Kidney capillary endothelial cell (primary cell): ENCODE measurements at regions not wholly inside any gene's neighbourhood (a gene's known extent, or its start where the extent isn't known, plus 50 kb on each side); places are given as distances from the start of the nearest gene placed in this dataset.

Experiments used
- DNase-seq: peaks from one replicate; pipeline ENCODE4 v3.0.0-alpha.2; 2018; ENCODE audit warnings: low spot score

DNA sequence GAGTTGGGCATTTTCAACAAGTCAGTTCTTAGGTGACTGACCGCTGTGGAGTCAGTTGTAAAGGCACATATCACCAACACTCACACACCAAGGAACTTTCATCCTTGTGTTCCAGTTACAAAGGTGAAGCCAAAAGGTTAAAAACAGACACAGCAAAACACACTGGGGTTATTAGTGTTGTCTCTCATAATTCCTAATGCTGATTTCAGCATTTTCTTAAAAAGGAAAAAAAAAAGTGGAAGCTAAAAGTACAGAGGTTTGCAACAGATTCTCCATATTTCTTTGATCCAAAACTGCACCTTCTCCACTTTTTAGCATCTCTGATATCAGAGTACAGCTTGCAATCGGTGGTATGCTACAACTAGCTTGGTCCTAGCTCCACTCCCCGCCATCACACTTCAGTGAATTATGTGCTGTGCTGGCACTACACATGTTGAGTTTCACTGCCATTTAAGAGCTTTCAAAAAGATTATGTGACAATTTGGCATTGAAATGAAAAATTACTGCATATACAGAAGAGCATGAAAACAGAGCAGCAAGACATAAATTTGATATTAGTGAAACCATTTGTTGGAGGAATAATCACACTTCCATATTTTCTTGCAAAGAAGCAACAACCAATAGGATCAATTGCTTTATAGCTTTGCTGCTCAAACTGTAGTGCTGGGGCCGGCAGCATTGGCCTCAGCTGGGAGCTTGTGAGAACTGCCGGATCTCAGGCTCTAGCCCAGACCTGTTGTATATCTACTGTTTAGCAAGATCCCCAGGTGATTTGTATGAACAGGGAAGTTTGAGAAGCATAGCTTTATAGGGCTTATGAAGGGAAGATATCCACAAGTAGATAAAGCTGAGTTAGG lies 62.3 kb upstream of the DAPL1 start:
- DNase-seq, result no peak

DNA sequence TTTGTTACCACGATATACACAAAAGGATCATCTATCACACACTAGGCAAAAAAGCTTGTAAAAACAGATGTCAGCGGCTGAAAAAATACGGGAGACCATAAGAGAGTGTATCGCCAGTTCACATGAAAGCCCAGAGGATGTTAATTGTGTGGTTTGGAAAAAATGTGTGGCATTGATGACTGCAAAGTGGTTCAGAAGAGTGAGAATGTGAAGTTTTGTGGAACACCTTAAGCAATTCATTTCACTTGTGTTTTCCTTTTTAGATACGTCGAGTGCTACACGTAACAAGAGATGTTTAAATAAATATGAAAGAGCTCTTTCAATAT lies 61.7 kb upstream of the DAPL1 start:
- no peak for DNase-seq

DNA sequence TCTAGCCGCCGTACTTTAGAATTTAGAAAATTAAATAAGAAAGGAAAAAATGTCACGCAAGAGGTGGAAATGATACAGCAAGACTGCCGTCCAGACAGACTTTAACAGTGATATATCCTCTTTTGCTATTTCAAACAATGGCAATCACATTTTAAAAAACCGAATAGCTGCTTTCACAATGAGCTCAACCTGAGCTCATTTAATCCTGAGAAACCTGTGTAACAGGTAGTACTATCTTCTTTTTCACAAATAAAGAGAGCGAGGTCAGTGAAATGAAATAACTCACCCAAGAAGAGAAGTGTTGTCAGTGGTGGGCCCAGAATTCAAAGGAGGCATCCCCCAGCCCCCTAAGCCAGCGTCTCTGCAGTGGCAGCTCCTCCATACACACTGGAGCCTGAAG lies 60.7 kb upstream of the DAPL1 start:
- DNase-seq, result no peak

GRCh38 chr2:158735822-158736580 lies 59.1 kb upstream of the DAPL1 start:
- no peak for DNase-seq

- DNase-seq, result no peak
These were observed 56.8 kb upstream of the DAPL1 start for GRCh38 chr2:158738363-158738762.

GRCh38 chr2:158740127-158740526 lies 55.0 kb upstream of the DAPL1 start:
- DNase-seq, result peak; percentile 83

- no peak for DNase-seq
These were observed 54.5 kb upstream of the DAPL1 start for GRCh38 chr2:158740621-158741020.

DNA sequence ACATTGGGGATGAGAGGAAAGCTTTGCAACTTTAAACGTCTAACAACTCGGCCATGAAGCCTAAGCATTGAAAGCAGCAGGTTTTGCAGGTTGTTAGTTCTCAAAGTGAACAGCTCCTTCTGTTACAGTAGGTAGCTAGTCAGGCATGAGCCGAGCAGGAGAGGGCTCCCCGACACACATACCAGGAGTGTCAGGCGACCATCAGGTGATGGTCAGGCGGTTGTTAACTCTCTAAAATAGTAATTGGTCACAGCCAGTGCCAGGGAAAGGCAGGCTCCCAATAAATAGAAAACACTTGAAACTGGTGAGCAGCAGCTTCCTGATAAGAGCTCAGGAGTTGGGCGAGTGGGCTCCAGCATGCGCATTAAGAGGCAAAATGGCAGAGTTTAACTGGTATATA lies 53.5 kb upstream of the DAPL1 start:
- no peak for DNase-seq

DNA sequence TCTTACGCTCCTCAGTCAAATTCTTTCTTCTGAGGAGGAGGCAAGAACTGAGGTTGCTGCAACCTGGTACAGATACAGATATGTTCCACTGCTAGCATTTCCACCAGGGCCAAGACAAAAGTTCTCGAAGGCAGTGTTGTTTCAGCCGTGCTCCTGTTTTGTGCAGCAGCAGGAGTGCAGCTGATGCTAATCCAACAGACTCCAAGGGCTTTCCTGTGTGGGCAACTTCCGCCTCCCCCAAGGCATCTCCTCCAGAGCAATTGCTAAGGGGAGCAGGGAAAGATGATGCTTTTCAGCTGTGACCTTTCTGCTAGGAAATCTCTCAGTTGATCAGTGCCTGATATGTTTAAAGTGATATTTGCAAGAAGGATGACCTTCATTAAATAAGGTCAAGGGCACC lies 52.6 kb upstream of the DAPL1 start:
- no peak for DNase-seq

- DNase-seq, result no peak
These were observed 51.7 kb upstream of the DAPL1 start for GRCh38 chr2:158743466-158743865.

DNA sequence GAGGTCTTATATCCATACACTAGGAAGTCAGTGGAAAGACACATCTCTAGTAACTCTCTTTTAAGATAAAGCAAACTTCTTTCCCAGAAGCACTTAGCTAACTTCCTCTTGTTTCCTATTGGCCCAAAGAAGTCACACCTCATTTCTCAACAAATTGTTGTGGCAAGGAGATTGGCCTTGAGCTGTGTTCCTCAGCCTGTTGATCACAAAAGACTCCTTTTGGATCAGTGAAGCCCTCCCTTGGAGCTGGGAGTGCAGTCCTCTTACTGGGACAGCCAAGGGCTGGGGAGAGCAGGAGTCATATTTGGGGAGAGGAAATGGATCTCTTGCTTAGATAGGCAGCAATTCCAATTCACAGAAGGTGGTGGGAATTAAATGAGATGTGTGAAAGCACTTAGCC lies 51.2 kb upstream of the DAPL1 start:
- DNase-seq, result no peak

DNA sequence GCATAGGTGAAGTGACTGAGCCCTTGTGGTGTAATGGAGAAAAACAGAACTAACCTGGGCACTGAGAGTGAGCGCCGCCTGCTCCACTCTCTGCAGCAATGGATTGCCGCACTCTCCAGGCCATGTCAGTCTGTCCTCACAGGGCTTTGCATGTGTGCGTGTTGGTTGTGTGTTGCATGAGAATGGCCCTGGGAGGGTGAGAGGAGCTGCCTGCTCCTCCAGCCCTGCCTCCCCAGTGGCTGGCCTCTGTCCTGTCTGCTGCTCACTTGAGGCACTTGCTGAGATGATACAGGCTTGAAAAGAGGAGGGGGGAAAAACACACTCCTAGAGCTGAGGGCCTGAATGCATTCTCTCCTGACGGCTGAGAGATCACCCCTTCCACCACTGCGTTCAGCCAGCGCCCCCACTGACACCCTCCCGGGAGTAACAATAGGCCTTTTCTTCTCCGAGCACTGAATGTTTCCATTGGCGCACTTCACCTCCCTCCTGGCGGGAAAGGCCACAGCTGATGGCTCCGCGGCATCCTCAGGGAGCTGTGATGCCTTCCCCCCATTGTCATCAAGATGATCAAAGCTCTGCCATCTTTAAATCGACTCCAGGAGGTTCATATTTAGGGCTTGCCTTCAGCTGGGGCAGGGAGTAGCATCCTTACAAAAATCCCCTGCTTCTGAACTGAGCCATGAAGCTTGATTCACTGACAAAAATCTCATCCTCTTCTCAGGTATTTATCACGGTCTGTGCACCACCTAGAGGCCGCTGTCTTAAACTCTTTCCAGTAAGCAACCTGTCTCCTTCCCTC lies 49.9 kb upstream of the DAPL1 start:
- peak; percentile 72 for DNase-seq
